Keratinocyte (primary cell): ENCODE measurements at regions not wholly inside any gene's neighbourhood (a gene's known extent, or its start where the extent isn't known, plus 50 kb on each side); places are given as distances from the start of the nearest gene placed in this dataset.

Experiments
- DNase-seq: peaks from one replicate; pipeline ENCODE4 v3.0.0-alpha.2; 2011; ENCODE audit warnings: low read depth, missing footprints, low spot score
- FAIRE-seq: peaks from 2 replicates; lab custom pipeline; 2011; peaks lifted over from hg19 to GRCh38; lab: Jason Lieb, UNC
- H2AFZ ChIP-seq: 2 replicates; pipeline ENCODE4 v1.6.0; 2012; ENCODE audit warnings: low read length, control low read depth, inconsistent platforms; ENCODE audit not compliant: control insufficient read depth
- H3K27ac ChIP-seq: 2 replicates; pipeline ENCODE4 v1.5.1; 2011; ENCODE audit warnings: low read length; ENCODE audit not compliant: control insufficient read depth, insufficient read depth
- H3K27me3 ChIP-seq: 3 replicates; pipeline ENCODE4 v1.6.0; 2011; ENCODE audit warnings: low read length; ENCODE audit not compliant: control insufficient read depth, insufficient read depth; ENCODE audit errors: extremely low read depth
- H3K36me3 ChIP-seq, 2 experiments: 2 replicates in 1 of 2; 3 replicates in 1 of 2; pipeline ENCODE4 v1.5.1; 2011; ENCODE audit warnings: low read length in 2 of 2, mild to moderate bottlenecking in 1 of 2; ENCODE audit not compliant: control insufficient read depth in 2 of 2, insufficient read depth in 2 of 2; ENCODE audit errors: extremely low read depth in 1 of 2
- H3K4me1 ChIP-seq: 3 replicates; pipeline ENCODE4 v1.5.1; 2011; ENCODE audit warnings: low read length; ENCODE audit not compliant: control insufficient read depth, insufficient read depth; ENCODE audit errors: extremely low read depth
- H3K4me2 ChIP-seq: 3 replicates; pipeline ENCODE4 v1.6.0; 2011; ENCODE audit warnings: low read depth, low read length; ENCODE audit not compliant: control insufficient read depth, insufficient read depth; ENCODE audit errors: extremely low read depth
- H3K4me3 ChIP-seq, 3 experiments: fragments of 200-600 bp in 1 of 3; sonication (generic) in 1 of 3; 2 replicates in 2 of 3; 3 replicates in 1 of 3; pipeline ENCODE4 v1.5.1; 2011 to 2016; ENCODE audit warnings: low read length in 3 of 3, mild to moderate bottlenecking in 3 of 3, control low read depth in 2 of 3, inconsistent platforms in 1 of 3, low read depth in 1 of 3, mixed read lengths in 1 of 3, mixed run types in 1 of 3, moderate library complexity in 1 of 3; ENCODE audit not compliant: control insufficient read depth in 2 of 3, insufficient read depth in 2 of 3; ENCODE audit errors: extremely low read depth in 1 of 3
- H3K79me2 ChIP-seq: 2 replicates; pipeline ENCODE4 v1.6.0; 2012; ENCODE audit warnings: low read length; ENCODE audit not compliant: control insufficient read depth, insufficient read depth
- H3K9ac ChIP-seq: 3 replicates; pipeline ENCODE4 v1.6.0; 2011; ENCODE audit warnings: low read length; ENCODE audit not compliant: control insufficient read depth, insufficient read depth; ENCODE audit errors: extremely low read depth
- H3K9me1 ChIP-seq: 3 replicates; pipeline ENCODE4 v1.6.0; 2011; ENCODE audit warnings: low read length; ENCODE audit not compliant: control insufficient read depth, insufficient read depth; ENCODE audit errors: extremely low read depth
- H3K9me3 ChIP-seq: 2 replicates; pipeline ENCODE4 v1.5.1; 2012; ENCODE audit warnings: low read depth, low read length; ENCODE audit not compliant: control insufficient read depth
- H4K20me1 ChIP-seq: 3 replicates; pipeline ENCODE4 v1.6.0; 2011; ENCODE audit warnings: low read length; ENCODE audit not compliant: control insufficient read depth, insufficient read depth; ENCODE audit errors: extremely low read depth
- CTCF ChIP-seq, 3 experiments: IDR thresholded peaks in 1 of 3; conservative IDR thresholded peaks in 1 of 3; optimal IDR thresholded peaks in 1 of 3; 2 replicates in 2 of 3; 3 replicates in 1 of 3; pipeline versions ENCODE3 to v1.5.1; 2011; ENCODE audit warnings: low read length in 3 of 3, mild to moderate bottlenecking in 3 of 3, moderate library complexity in 2 of 3, control low read depth in 1 of 3, inconsistent platforms in 1 of 3; ENCODE audit not compliant: insufficient read depth in 2 of 3; ENCODE audit errors: extremely low read depth in 1 of 3
- EZH2 ChIP-seq: IDR thresholded peaks from one replicate; pipeline ENCODE4 v1.6.1; 2012; ENCODE audit warnings: inconsistent platforms, mild to moderate bottlenecking, low read length, moderate library complexity
- dilution Hi-C: fragments of 300-500 bp; cut with MboI; formaldehyde crosslinking; loops from one replicate; pipeline ENCODE4 v1.7.0; 2020; ENCODE audit warnings: low sequenced_read_pairs; ENCODE audit not compliant: extremely low pct_ligation_motif_present

- FAIRE-seq (no peak), DNase-seq (no peak)
- Histone ChIP-seq H4K20me1 (no peaks in the 10 kb centered on the region), H3K79me2 (no peaks in the 10 kb centered on the region), H3K4me2 (no peak overlapping the region), H2AFZ (no peak overlapping the region), H3K36me3 (no peaks in the 10 kb centered on the region), H3K27ac (no peak overlapping the region), H3K4me1 (no peaks in the 10 kb centered on the region), H3K9me3 (no peaks in the 10 kb centered on the region), H3K9me1 (no peaks in the 10 kb centered on the region), H3K9ac (no peak overlapping the region), H3K27me3 (no peaks in the 10 kb centered on the region), H3K4me3 (no peak overlapping the region)
- TF ChIP-seq CTCF (optimal IDR thresholded peaks at IDR 0.05 in 1 of 3, IDR thresholded peaks at IDR 0.05 in 1 of 3, conservative IDR thresholded peaks at IDR 0.05 in 1 of 3; ENCODE audit: extremely low read depth in 1 of 3, insufficient read depth in 2 of 3, low read length in 3 of 3) (no peak), EZH2 (no peak)
- dilution Hi-C loops: no loop called here
Measured at GRCh38 chr5:87900419-87900818, 368.2 kb downstream of the TMEM161B start.

- H3K27ac ChIP-seq: no peak overlapping the region
- no peak for FAIRE-seq
Measured at GRCh38 chr5:87899721-87900131, 368.9 kb downstream of the TMEM161B start.

More at GRCh38 chr5:87899721-87900131, 368.9 kb downstream of the TMEM161B start:
- Histone ChIP-seq H3K9me1 (no peaks in the 10 kb centered on the region), H3K27me3 (no peaks in the 10 kb centered on the region), H3K9me3 (no peaks in the 10 kb centered on the region), H3K9ac (no peak overlapping the region), H3K4me3 (no peak overlapping the region), H3K4me1 (no peaks in the 10 kb centered on the region), H3K4me2 (no peak overlapping the region), H3K79me2 (no peaks in the 10 kb centered on the region), H2AFZ (no peak overlapping the region), H3K36me3 (no peaks in the 10 kb centered on the region), H4K20me1 (no peaks in the 10 kb centered on the region)
- TF ChIP-seq EZH2: no peak
- TF ChIP-seq CTCF (optimal IDR thresholded peaks at IDR 0.05 in 1 of 3, IDR thresholded peaks at IDR 0.05 in 1 of 3, conservative IDR thresholded peaks at IDR 0.05 in 1 of 3; ENCODE audit: extremely low read depth in 1 of 3, insufficient read depth in 2 of 3, low read length in 3 of 3): no peak
- dilution Hi-C loops: no loop called here
- DNase-seq: no peak
